ENCODE measurements at regions not wholly inside any gene's neighbourhood (a gene's known extent, or its start where the extent isn't known, plus 50 kb on each side); places are given as distances from the start of the nearest gene placed in this dataset.
"Not testable (repeated sequence)": the region's sequence is repeated elsewhere in the genome, so short reads cannot be mapped to it uniquely, and the experiment has no call there.

GRCh38 chr15:67937153-67937761, 97.4 kb upstream of the RNU6-1 start:
- H3K4me2 ChIP-seq (ENCODE audit: low read depth, low read length, poor library complexity, severe bottlenecking) = no peak overlapping the region
- H3K9me2 ChIP-seq (replicated peaks; ENCODE audit: low read depth, low read length) = no peaks in the 10 kb centered on the region
- H3F3A ChIP-seq (ENCODE audit: low read depth) = no peaks in the 10 kb centered on the region
- peaks cover 21% of the 10 kb centered on the region for H3K4me1 ChIP-seq (ENCODE audit: insufficient read depth, low read length, poor library complexity, severe bottlenecking)
- TF ChIP-seq, protein P1, sequence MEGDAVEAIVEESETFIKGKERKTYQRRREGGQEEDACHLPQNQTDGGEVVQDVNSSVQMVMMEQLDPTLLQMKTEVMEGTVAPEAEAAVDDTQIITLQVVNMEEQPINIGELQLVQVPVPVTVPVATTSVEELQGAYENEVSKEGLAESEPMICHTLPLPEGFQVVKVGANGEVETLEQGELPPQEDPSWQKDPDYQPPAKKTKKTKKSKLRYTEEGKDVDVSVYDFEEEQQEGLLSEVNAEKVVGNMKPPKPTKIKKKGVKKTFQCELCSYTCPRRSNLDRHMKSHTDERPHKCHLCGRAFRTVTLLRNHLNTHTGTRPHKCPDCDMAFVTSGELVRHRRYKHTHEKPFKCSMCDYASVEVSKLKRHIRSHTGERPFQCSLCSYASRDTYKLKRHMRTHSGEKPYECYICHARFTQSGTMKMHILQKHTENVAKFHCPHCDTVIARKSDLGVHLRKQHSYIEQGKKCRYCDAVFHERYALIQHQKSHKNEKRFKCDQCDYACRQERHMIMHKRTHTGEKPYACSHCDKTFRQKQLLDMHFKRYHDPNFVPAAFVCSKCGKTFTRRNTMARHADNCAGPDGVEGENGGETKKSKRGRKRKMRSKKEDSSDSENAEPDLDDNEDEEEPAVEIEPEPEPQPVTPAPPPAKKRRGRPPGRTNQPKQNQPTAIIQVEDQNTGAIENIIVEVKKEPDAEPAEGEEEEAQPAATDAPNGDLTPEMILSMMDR (conservative IDR thresholded peaks at IDR 0.05; ENCODE audit: low read length) = no peak
- no peak for TF ChIP-seq EZH2phosphoT487 (IDR thresholded peaks at IDR 0.05; ENCODE audit: borderline replicate concordance)
- H3K79me2 ChIP-seq (ENCODE audit: insufficient read depth, low read length) = no peaks in the 10 kb centered on the region
- no peak overlapping the region for H3K4me3 ChIP-seq (ENCODE audit: low read length, poor library complexity, severe bottlenecking)
- H3K9ac ChIP-seq (ENCODE audit: low read depth, low read length, poor library complexity, severe bottlenecking) = no peak overlapping the region
- H3K9me3 ChIP-seq (ENCODE audit: insufficient read depth, low read depth, low read length) = no peaks in the 10 kb centered on the region
- H3K27me3 ChIP-seq (ENCODE audit: insufficient read depth, low read length, poor library complexity, severe bottlenecking) = no peaks in the 10 kb centered on the region
- no peaks in the 10 kb centered on the region for H3K36me3 ChIP-seq (ENCODE audit: insufficient read depth, low read length)
- no peak overlapping the region for H2AFZ ChIP-seq (ENCODE audit: low read length)
- H4K20me1 ChIP-seq (ENCODE audit: insufficient read depth, low read length, poor library complexity, severe bottlenecking) = no peaks in the 10 kb centered on the region

DNA sequence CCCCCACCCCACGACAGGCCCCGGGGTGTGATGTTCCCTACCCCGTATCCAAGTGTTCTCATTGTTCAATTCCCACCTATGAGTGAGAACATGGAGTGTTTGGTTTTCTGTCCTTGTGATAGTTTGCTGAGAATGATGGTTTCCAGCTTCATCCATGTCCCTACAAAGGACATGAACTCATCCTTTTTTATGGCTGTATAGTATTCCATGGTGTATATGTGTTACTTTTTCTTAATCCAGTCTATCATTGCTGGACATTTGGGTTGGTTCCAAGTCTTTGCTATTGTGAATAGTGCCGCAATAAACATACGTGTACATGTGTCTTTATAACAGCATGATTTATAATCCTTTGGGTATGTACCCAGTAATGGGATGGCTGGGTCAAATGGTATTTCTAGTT, 99.3 kb upstream of the RNU6-1 start:
- not testable (repeated sequence) for H2AFZ ChIP-seq (ENCODE audit: low read length); H3K79me2 ChIP-seq (ENCODE audit: insufficient read depth, low read length); H3K9me2 ChIP-seq (replicated peaks; ENCODE audit: low read depth, low read length); H4K20me1 ChIP-seq (ENCODE audit: insufficient read depth, low read length, poor library complexity, severe bottlenecking); H3K9me3 ChIP-seq (ENCODE audit: insufficient read depth, low read depth, low read length); H3K36me3 ChIP-seq (ENCODE audit: insufficient read depth, low read length); H3F3A ChIP-seq (ENCODE audit: low read depth); H3K9ac ChIP-seq (ENCODE audit: low read depth, low read length, poor library complexity, severe bottlenecking); H3K4me3 ChIP-seq (ENCODE audit: low read length, poor library complexity, severe bottlenecking); H3K27me3 ChIP-seq (ENCODE audit: insufficient read depth, low read length, poor library complexity, severe bottlenecking); H3K4me2 ChIP-seq (ENCODE audit: low read depth, low read length, poor library complexity, severe bottlenecking)
- peaks cover 15% of the 10 kb centered on the region for H3K4me1 ChIP-seq (ENCODE audit: insufficient read depth, low read length, poor library complexity, severe bottlenecking)

DNA sequence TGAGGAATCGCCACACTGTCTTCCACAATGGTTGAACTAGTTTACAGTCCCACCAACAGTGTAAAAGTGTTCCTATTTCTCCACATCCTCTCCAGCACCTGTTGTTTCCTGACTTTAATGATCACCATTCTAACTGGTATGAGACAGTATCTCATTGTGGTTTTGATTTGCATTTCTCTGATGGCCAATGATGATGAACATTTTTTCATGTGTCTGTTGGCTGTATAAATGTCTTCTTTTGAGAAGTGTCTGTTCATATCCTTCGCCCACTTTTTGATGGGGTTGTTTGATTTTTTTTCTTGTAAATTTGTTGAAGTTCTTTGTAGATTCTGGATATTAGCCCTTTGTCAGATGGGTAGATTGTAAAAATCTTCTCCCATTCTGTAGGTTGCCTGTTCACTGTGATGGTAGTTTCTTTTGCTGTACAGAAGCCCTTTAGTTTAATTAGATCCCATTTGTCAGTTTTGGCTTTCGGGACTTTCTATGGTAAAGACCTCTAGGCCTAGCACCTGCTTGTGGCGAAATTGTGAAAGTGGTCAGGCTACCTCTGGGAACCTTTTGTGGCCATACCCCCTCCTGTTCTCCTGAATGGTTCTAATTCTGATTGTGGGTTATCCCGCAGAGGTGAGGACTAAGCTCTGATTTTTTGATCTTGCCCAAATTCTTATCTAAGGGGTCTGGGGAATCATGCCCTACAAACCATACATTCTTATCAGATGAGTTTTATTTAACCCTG, 99.9 kb upstream of the RNU6-1 start:
- not testable (repeated sequence) for H3K9me3 ChIP-seq (ENCODE audit: insufficient read depth, low read depth, low read length); H3K36me3 ChIP-seq (ENCODE audit: insufficient read depth, low read length); H3K27me3 ChIP-seq (ENCODE audit: insufficient read depth, low read length, poor library complexity, severe bottlenecking); H3K9me2 ChIP-seq (replicated peaks; ENCODE audit: low read depth, low read length); H3K4me3 ChIP-seq (ENCODE audit: low read length, poor library complexity, severe bottlenecking); H3K9ac ChIP-seq (ENCODE audit: low read depth, low read length, poor library complexity, severe bottlenecking); H3F3A ChIP-seq (ENCODE audit: low read depth); H3K79me2 ChIP-seq (ENCODE audit: insufficient read depth, low read length); H2AFZ ChIP-seq (ENCODE audit: low read length); H3K4me2 ChIP-seq (ENCODE audit: low read depth, low read length, poor library complexity, severe bottlenecking); H4K20me1 ChIP-seq (ENCODE audit: insufficient read depth, low read length, poor library complexity, severe bottlenecking)
- peaks cover 11% of the 10 kb centered on the region for H3K4me1 ChIP-seq (ENCODE audit: insufficient read depth, low read length, poor library complexity, severe bottlenecking)

GRCh38 chr15:67940324-67940719, 100.5 kb upstream of the RNU6-1 start:
- Histone ChIP-seq H3K4me3 (ENCODE audit: low read length, poor library complexity, severe bottlenecking) (no peak overlapping the region), H3K4me1 (ENCODE audit: insufficient read depth, low read length, poor library complexity, severe bottlenecking) (peaks cover 13% of the 10 kb centered on the region), H3F3A (ENCODE audit: low read depth) (no peaks in the 10 kb centered on the region), H3K36me3 (ENCODE audit: insufficient read depth, low read length) (no peaks in the 10 kb centered on the region), H3K9me3 (ENCODE audit: insufficient read depth, low read depth, low read length) (no peaks in the 10 kb centered on the region), H2AFZ (ENCODE audit: low read length) (no peak overlapping the region), H3K79me2 (ENCODE audit: insufficient read depth, low read length) (no peaks in the 10 kb centered on the region), H3K27me3 (ENCODE audit: insufficient read depth, low read length, poor library complexity, severe bottlenecking) (no peaks in the 10 kb centered on the region), H3K4me2 (ENCODE audit: low read depth, low read length, poor library complexity, severe bottlenecking) (no peak overlapping the region), H3K9me2 (replicated peaks; ENCODE audit: low read depth, low read length) (no peaks in the 10 kb centered on the region), H4K20me1 (ENCODE audit: insufficient read depth, low read length, poor library complexity, severe bottlenecking) (no peaks in the 10 kb centered on the region), H3K9ac (ENCODE audit: low read depth, low read length, poor library complexity, severe bottlenecking) (no peak overlapping the region)
- TF ChIP-seq, protein P1 (conservative IDR thresholded peaks at IDR 0.05; ENCODE audit: low read length) = no peak
- TF ChIP-seq EZH2phosphoT487 (IDR thresholded peaks at IDR 0.05; ENCODE audit: borderline replicate concordance) = no peak

All from Loucy (cell line).